Right lobe of liver (tissue), 6 donors: ENCODE measurements at regions not wholly inside any gene's neighbourhood (a gene's known extent, or its start where the extent isn't known, plus 50 kb on each side); places are given as distances from the start of the nearest gene placed in this dataset.

Experiments
- ATAC-seq, 4 donors: fragments of 200-7000 bp; cut with Tn5 transposase; one replicate each; pipeline ENCODE4 v1.9.1; 2020; ENCODE audit warnings: mild to moderate bottlenecking in 4 of 4, moderate library complexity in 4 of 4
- DNase-seq, 3 donors: peaks; one replicate each; pipeline ENCODE4 v3.0.0-alpha.2; 2020
- H3K27ac ChIP-seq, 3 donors: fragments of 200-600 bp; one replicate each; pipeline ENCODE4 v1.8.0; 2022
- H3K27me3 ChIP-seq, 2 donors: fragments of 200-600 bp; one replicate each; pipeline ENCODE4 v1.8.0; 2022
- H3K36me3 ChIP-seq, 4 donors: fragments of 200-600 bp; sonication (generic) in 1 of 4; one replicate each; pipeline versions ENCODE4 v1.5.1 to v1.8.0; 2017 to 2022; ENCODE audit warnings: control low read depth in 1 of 4
- H3K4me1 ChIP-seq, 4 donors: fragments of 200-600 bp; sonication (generic) in 1 of 4; one replicate each; pipeline versions ENCODE4 v1.5.1 to v1.8.0; 2017 to 2022; ENCODE audit warnings: control low read depth in 1 of 4
- H3K4me3 ChIP-seq, 3 donors: fragments of 200-600 bp; one replicate each; pipeline ENCODE4 v1.8.0; 2022
- H3K9me3 ChIP-seq, 4 donors: fragments of 200-600 bp; sonication (generic) in 1 of 4; one replicate each; pipeline versions ENCODE4 v1.5.1 to v1.8.0; 2017 to 2022; ENCODE audit warnings: control low read depth in 1 of 4
- POLR2A ChIP-seq: fragments of 450-650 bp; IDR thresholded peaks from one replicate; pipeline ENCODE4 v1.6.1; 2017; ENCODE audit warnings: antibody characterized with exemption, mild to moderate bottlenecking
- WGBS: methylation state at CpG from one replicate; pipeline ENCODE4 v1.1.6; 2018; ENCODE audit warnings: low coverage, low lambda C conversion rate; ENCODE audit not compliant: insufficient coverage; ENCODE audit errors: missing lambda C conversion rate; 5-methylcytosine and 5-hydroxymethylcytosine counted together
- intact Hi-C, 2 donors: fragments of 100-400 bp; cut with DNase I; formaldehyde crosslinking; loops; one replicate each; pipeline versions ENCODE4 v1.11.2 to v1.14.1; 2022
- TF ChIP-seq, protein P1 (sequence below), 4 donors: fragments of 200-600 bp in 3 of 4; fragments of 450-650 bp in 1 of 4; IDR thresholded peaks; one replicate each; pipeline versions ENCODE4 v1.5.1 to v1.8.0; 2016 to 2022; ENCODE audit warnings: antibody characterized with exemption in 4 of 4, mild to moderate bottlenecking in 2 of 4
- donor health status: DM: no; HTN: yes; CAD: no.
- donor health status: DM: no; HTN: no; CAD: no.
- donor health status: DM: no; HTN: no; CAD: no.
- donor health status: DM: no; HTN: yes; CAD: no.
- donor health status: DM: no; HTN: yes; CAD: no.

DNA sequence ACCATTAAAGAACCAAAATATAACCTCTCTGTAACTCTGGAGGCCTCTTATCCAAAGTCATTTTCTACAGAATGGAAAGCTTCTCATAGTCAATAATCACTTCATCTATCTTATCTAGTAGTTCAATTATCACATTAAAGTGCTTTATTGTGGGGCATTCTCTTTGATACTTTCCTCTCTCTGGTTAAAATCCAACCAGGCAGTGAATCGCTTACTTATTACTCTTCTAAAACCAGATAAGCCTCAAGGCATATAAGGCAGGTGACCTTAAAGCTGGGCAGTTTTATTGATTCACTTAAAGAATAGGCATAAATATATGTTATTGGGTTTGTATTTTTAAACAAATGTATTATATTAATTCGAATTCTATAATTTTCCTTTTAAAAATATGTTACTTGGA lies 2162.1 kb upstream of the TENM3 start:
- Histone ChIP-seq H3K36me3 (no peaks in the 10 kb centered on the region), H3K27me3 (no peaks in the 10 kb centered on the region), H3K4me1 (no peaks in the 10 kb centered on the region), H3K27ac (no peak overlapping the region), H3K4me3 (no peak overlapping the region), H3K9me3 (no peaks in the 10 kb centered on the region)
- ATAC-seq (no peak), DNase-seq (no peak)
- no peak for TF ChIP-seq POLR2A
- TF ChIP-seq, protein P1, sequence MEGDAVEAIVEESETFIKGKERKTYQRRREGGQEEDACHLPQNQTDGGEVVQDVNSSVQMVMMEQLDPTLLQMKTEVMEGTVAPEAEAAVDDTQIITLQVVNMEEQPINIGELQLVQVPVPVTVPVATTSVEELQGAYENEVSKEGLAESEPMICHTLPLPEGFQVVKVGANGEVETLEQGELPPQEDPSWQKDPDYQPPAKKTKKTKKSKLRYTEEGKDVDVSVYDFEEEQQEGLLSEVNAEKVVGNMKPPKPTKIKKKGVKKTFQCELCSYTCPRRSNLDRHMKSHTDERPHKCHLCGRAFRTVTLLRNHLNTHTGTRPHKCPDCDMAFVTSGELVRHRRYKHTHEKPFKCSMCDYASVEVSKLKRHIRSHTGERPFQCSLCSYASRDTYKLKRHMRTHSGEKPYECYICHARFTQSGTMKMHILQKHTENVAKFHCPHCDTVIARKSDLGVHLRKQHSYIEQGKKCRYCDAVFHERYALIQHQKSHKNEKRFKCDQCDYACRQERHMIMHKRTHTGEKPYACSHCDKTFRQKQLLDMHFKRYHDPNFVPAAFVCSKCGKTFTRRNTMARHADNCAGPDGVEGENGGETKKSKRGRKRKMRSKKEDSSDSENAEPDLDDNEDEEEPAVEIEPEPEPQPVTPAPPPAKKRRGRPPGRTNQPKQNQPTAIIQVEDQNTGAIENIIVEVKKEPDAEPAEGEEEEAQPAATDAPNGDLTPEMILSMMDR (IDR thresholded peaks at IDR 0.05), result no peak
- 19% methylated on average over 2 of the region's 2 CpGs for whole genome bisulfite sequencing
- intact Hi-C loops, result no loop called here

DNA sequence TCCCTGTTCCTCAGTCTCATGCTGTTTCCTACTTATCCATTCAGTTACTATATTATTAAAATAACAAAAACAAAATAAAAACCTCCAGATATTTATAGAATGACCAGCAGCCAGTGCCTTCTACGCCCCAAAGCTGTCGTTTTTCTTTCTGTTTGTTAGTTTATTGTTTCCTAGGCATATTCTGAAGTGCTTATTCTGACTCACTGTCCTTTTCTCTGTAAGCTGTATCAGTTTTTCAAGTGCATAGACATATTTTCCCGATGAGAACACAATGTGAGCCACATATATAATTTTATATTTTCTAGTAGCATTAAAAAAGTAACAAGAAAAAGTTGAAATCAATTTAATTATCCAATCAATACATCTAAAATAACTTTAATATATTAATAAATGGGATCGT lies 2158.6 kb upstream of the TENM3 start:
- TF ChIP-seq, protein P1 (IDR thresholded peaks at IDR 0.05), result no peak
- TF ChIP-seq POLR2A, result no peak
- no peaks in the 10 kb centered on the region for H3K4me1 ChIP-seq
- no peaks in the 10 kb centered on the region for H3K9me3 ChIP-seq
- H3K27me3 ChIP-seq, result no peaks in the 10 kb centered on the region
- DNase-seq, result no peak
- ATAC-seq, result no peak
- H3K36me3 ChIP-seq, result no peaks in the 10 kb centered on the region
- no peak overlapping the region for H3K4me3 ChIP-seq
- no peak overlapping the region for H3K27ac ChIP-seq
- intact Hi-C loops, result no loop called here
- 31% methylated on average over 4 of the region's 4 CpGs for WGBS

DNA sequence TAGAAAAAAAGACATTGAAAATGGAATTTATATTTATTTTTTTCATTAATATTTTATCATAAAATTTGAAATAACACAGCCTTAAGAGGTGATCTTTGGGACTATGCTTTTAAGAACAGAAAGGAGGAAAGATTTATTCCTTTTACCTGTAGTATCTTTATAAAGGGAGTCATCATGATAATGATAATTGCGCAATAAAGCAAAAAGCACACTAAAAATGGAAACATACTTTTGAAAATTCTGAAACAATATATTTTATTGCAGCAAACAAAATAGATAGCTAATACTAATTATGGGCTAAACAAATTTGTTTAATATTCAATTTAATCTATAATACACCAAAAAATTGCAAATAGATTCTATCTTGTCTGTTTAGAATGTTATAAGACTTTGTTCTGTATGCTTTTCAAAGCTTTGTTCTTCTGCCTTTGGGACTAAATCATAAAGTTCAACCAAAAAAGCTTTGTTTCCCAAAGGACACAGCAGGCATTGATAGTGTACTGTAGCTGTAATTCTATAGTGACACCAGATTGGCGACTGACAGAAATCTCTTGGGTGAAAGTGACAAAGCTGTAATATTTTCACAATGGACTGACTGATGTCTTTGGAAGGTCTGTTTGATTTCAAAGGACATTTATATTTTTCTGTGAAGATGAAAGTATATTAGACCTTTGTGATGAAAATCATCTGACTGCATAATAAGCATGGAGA lies 2156.6 kb upstream of the TENM3 start:
- no peak overlapping the region for H3K4me3 ChIP-seq
- no peaks in the 10 kb centered on the region for H3K4me1 ChIP-seq
- no peak for TF ChIP-seq POLR2A
- TF ChIP-seq, protein P1 (IDR thresholded peaks at IDR 0.05), result no peak
- 0% methylated on average over 2 of the region's 2 CpGs for WGBS
- no peaks in the 10 kb centered on the region for H3K36me3 ChIP-seq
- no peaks in the 10 kb centered on the region for H3K27me3 ChIP-seq
- DNase-seq, result no peak
- H3K27ac ChIP-seq, result no peak overlapping the region
- intact Hi-C loops, result no loop called here
- no peaks in the 10 kb centered on the region for H3K9me3 ChIP-seq
- no peak for ATAC-seq

DNA sequence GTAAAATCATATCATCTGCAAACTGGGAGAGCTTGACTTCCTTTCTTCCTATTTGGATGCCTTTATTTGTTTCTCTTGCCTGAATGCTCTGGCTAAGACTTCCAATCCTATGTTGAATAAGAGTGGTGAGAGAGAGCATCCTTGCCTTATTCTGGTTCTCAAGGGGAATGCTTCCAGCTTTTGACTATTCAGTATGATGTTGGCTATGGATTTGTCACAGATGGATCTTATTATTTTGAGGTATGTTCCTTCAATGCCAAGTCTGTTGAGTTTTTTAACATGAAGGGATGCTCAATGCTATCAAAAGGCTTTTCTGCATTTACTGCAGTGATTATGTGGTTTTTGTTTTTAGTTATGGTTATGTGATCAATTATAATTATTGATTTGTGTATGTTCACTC lies 2144.6 kb upstream of the TENM3 start:
- DNase-seq, result no peak
- H3K9me3 ChIP-seq, result no peaks in the 10 kb centered on the region
- TF ChIP-seq POLR2A, result no peak
- TF ChIP-seq, protein P1 (IDR thresholded peaks at IDR 0.05), result no peak
- no peaks in the 10 kb centered on the region for H3K4me1 ChIP-seq
- intact Hi-C loops, result no loop called here
- no peaks in the 10 kb centered on the region for H3K27me3 ChIP-seq
- ATAC-seq, result no peak
- no peaks in the 10 kb centered on the region for H3K36me3 ChIP-seq
- no peak overlapping the region for H3K4me3 ChIP-seq
- no peak overlapping the region for H3K27ac ChIP-seq

DNA sequence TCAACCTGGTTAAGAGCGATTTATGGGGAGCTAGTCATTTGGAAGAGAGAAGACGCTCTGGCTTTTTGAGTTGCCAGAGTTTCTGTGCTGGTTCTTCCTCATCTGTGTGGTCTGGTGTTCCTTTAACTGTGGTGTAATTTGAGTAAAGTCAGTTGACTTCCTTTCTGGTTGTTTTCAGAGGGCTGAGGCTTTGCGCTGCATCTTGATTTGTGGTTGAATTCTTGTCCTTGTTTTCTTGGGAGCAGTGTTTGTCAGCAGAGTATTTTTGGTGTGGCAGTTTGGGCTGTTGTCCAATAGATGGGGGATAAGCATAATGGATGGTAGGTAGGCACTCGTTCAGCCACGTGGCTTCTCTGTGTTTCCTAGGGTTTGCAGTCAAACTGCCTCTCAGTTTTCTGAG lies 2143.2 kb upstream of the TENM3 start:
- Histone ChIP-seq H3K9me3 (no peaks in the 10 kb centered on the region), H3K36me3 (no peaks in the 10 kb centered on the region), H3K27ac (no peak overlapping the region), H3K4me3 (no peak overlapping the region), H3K4me1 (no peaks in the 10 kb centered on the region), H3K27me3 (no peaks in the 10 kb centered on the region)
- ATAC-seq, result no peak
- no peak for DNase-seq
- TF ChIP-seq POLR2A, result no peak
- TF ChIP-seq, protein P1 (IDR thresholded peaks at IDR 0.05), result no peak
- WGBS, result 36% methylated on average over 5 of the region's 5 CpGs
- intact Hi-C loops, result no loop called here
